ENCODE measurements at regions not wholly inside any gene's neighbourhood (a gene's known extent, or its start where the extent isn't known, plus 50 kb on each side); places are given as distances from the start of the nearest gene placed in this dataset.

DNA sequence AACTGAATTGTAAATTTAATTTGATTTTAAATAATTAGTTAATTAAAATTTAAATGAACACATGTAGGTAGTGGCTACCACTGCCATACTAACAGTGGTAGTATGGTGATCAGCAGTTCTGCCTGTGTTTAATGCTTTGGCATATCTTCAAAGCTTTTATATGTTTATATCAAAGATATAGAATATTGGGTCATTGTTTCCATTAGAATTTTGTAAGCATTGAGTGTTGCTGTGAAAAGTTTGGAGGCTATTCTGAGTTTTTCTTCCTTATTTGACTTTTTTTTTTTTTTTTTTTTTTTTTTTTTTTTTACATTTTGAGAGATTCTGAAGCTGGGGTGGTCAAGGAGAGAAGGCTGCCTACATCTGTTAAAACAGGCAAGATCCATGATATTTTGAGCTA, 134.2 kb downstream of the SPATA31D1 start:
- TF ChIP-seq, protein P1, sequence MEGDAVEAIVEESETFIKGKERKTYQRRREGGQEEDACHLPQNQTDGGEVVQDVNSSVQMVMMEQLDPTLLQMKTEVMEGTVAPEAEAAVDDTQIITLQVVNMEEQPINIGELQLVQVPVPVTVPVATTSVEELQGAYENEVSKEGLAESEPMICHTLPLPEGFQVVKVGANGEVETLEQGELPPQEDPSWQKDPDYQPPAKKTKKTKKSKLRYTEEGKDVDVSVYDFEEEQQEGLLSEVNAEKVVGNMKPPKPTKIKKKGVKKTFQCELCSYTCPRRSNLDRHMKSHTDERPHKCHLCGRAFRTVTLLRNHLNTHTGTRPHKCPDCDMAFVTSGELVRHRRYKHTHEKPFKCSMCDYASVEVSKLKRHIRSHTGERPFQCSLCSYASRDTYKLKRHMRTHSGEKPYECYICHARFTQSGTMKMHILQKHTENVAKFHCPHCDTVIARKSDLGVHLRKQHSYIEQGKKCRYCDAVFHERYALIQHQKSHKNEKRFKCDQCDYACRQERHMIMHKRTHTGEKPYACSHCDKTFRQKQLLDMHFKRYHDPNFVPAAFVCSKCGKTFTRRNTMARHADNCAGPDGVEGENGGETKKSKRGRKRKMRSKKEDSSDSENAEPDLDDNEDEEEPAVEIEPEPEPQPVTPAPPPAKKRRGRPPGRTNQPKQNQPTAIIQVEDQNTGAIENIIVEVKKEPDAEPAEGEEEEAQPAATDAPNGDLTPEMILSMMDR (conservative IDR thresholded peaks at IDR 0.05; ENCODE audit: low read length): no peak
- TF ChIP-seq EZH2phosphoT487 (IDR thresholded peaks at IDR 0.05; ENCODE audit: borderline replicate concordance): no peak

All from Loucy (cell line).